Natural killer cell (primary cell): ENCODE measurements at regions not wholly inside any gene's neighbourhood (a gene's known extent, or its start where the extent isn't known, plus 50 kb on each side); places are given as distances from the start of the nearest gene placed in this dataset.

Experiments used
- ATAC-seq, 3 donors: fragments of 150-1000 bp in 2 of 3; fragments of 200-7000 bp in 1 of 3; cut with Tn5 transposase; 1 replicate in 1 of 3; 2 replicates in 2 of 3; pipeline ENCODE4 v1.10.0; 2021; ENCODE audit warnings: mild to moderate bottlenecking in 2 of 3, moderate library complexity in 2 of 3
- DNase-seq, 2 donors: peaks; one replicate each; pipeline versions ENCODE4 v3.0.0 to v3.0.0-alpha.2; 2013 to 2021; ENCODE audit warnings: mixed read lengths in 1 of 2
- H3K27ac ChIP-seq: one replicate; pipeline ENCODE4 v1.5.1; 2013; ENCODE audit warnings: mild to moderate bottlenecking, low read length
- H3K27me3 ChIP-seq: one replicate; pipeline ENCODE4 v1.6.1; 2013; ENCODE audit warnings: low read length; ENCODE audit not compliant: control insufficient read depth, insufficient read depth
- H3K36me3 ChIP-seq: one replicate; pipeline ENCODE4 v1.6.1; 2013; ENCODE audit warnings: low read length; ENCODE audit not compliant: control insufficient read depth, insufficient read depth
- H3K4me1 ChIP-seq: one replicate; pipeline ENCODE4 v1.6.1; 2013; ENCODE audit warnings: low read length; ENCODE audit not compliant: control insufficient read depth, insufficient read depth
- H3K4me3 ChIP-seq: one replicate; pipeline ENCODE4 v1.5.1; 2013; ENCODE audit warnings: low read length
- H3K9me3 ChIP-seq: one replicate; pipeline ENCODE4 v1.6.1; 2013; ENCODE audit warnings: low read length; ENCODE audit not compliant: control insufficient read depth, insufficient read depth
- H3K27ac Mint-ChIP-seq, 2 donors: one replicate each; pipeline ENCODE4 v1.8.0; 2022; ENCODE audit warnings: mild to moderate bottlenecking in 2 of 2, mixed read lengths in 2 of 2, moderate library complexity in 1 of 2
- H3K27me3 Mint-ChIP-seq, 2 donors: one replicate each; pipeline ENCODE4 v1.8.0; 2022; ENCODE audit warnings: low read depth in 2 of 2, mixed read lengths in 2 of 2
- H3K36me3 Mint-ChIP-seq: one replicate; pipeline ENCODE4 v1.8.0; 2022; ENCODE audit warnings: mixed read lengths
- H3K4me1 Mint-ChIP-seq, 2 donors: one replicate each; pipeline ENCODE4 v1.8.0; 2022; ENCODE audit warnings: mixed read lengths in 2 of 2
- H3K4me3 Mint-ChIP-seq: one replicate; pipeline ENCODE4 v1.8.0; 2022; ENCODE audit warnings: mild to moderate bottlenecking, moderate library complexity, mixed read lengths
- H3K9me3 Mint-ChIP-seq, 2 donors: one replicate each; pipeline ENCODE4 v1.8.0; 2022; ENCODE audit warnings: mixed read lengths in 2 of 2
- CTCF ChIP-seq: fragments of 200-600 bp; IDR thresholded peaks from one replicate; pipeline ENCODE4 v1.8.0; 2022; ENCODE audit warnings: antibody characterized with exemption
- WGBS: methylation state at CpG from one replicate; pipeline ENCODE4 v1.1.7; 2013; ENCODE audit warnings: missing lambda C conversion rate; ENCODE audit not compliant: insufficient coverage; 5-methylcytosine and 5-hydroxymethylcytosine counted together
- intact Hi-C: fragments of 100-400 bp; cut with micrococcal nuclease; formaldehyde crosslinking; loops from one replicate; pipeline ENCODE4 v1.14.2; 2022

- Mint-ChIP-seq H3K27me3 (peaks cover 16 to 32% of the 10 kb centered on the region in 2 donors), H3K4me3 (no peak overlapping the region), H3K9me3 (no peaks in the 10 kb centered on the region), H3K27ac (no peak overlapping the region), H3K4me1 (peaks cover 15 to 19% of the 10 kb centered on the region in 2 donors), H3K36me3 (no peaks in the 10 kb centered on the region)
- WGBS: 77% methylated on average over 11 of the region's 11 CpGs
- intact Hi-C loops: no loop called here
- DNase-seq (no peak), ATAC-seq (no peak)
- H3K4me1 ChIP-seq: peaks cover 6% of the 10 kb centered on the region
- H3K27ac ChIP-seq: no peak overlapping the region
- H3K4me3 ChIP-seq: no peak overlapping the region
- H3K36me3 ChIP-seq: no peaks in the 10 kb centered on the region
- peaks cover 3% of the 10 kb centered on the region for H3K27me3 ChIP-seq
- no peak for TF ChIP-seq CTCF
- H3K9me3 ChIP-seq: no peaks in the 10 kb centered on the region
Observed at GRCh38 chr9:86718388-86719049, 228.8 kb downstream of the GAS1 start.

GRCh38 chr9:86716326-86716922 lies 230.9 kb downstream of the GAS1 start:
- H3K27ac ChIP-seq: no peak overlapping the region
- H3K27me3 ChIP-seq: peaks cover 3% of the 10 kb centered on the region
- no peaks in the 10 kb centered on the region for H3K9me3 Mint-ChIP-seq
- no peak for ATAC-seq
- no peaks in the 10 kb centered on the region for H3K9me3 ChIP-seq
- no peak for DNase-seq
- no peak for TF ChIP-seq CTCF
- WGBS: 90% methylated on average over 4 of the region's 4 CpGs
- H3K4me1 ChIP-seq: no peaks in the 10 kb centered on the region
- peaks cover under 1 to 1% of the 10 kb centered on the region in 2 donors for H3K4me1 Mint-ChIP-seq
- intact Hi-C loops: no loop called here
- no peak overlapping the region for H3K4me3 ChIP-seq
- H3K27ac Mint-ChIP-seq: no peak overlapping the region
- no peak overlapping the region for H3K4me3 Mint-ChIP-seq
- peaks cover 13 to 33% of the 10 kb centered on the region in 2 donors for H3K27me3 Mint-ChIP-seq
- no peaks in the 10 kb centered on the region for H3K36me3 ChIP-seq
- H3K36me3 Mint-ChIP-seq: no peaks in the 10 kb centered on the region

- DNase-seq (no peak), ATAC-seq (no peak)
- no peaks in the 10 kb centered on the region for H3K36me3 ChIP-seq
- TF ChIP-seq CTCF: no peak
- Mint-ChIP-seq H3K27ac (no peak overlapping the region), H3K9me3 (no peaks in the 10 kb centered on the region), H3K36me3 (no peaks in the 10 kb centered on the region), H3K4me3 (no peak overlapping the region), H3K4me1 (no peaks in the 10 kb centered on the region), H3K27me3 (peaks cover 13 to 33% of the 10 kb centered on the region in 2 donors)
- H3K27me3 ChIP-seq: peaks cover 3% of the 10 kb centered on the region
- 90% methylated on average over 4 of the region's 4 CpGs for WGBS
- H3K27ac ChIP-seq: no peak overlapping the region
- H3K9me3 ChIP-seq: no peaks in the 10 kb centered on the region
- H3K4me3 ChIP-seq: no peak overlapping the region
- intact Hi-C loops: no loop called here
- H3K4me1 ChIP-seq: no peaks in the 10 kb centered on the region
Observed at GRCh38 chr9:86714999-86715398, 232.3 kb downstream of the GAS1 start.

- no peak overlapping the region for H3K4me3 ChIP-seq
- Mint-ChIP-seq H3K4me1 (no peaks in the 10 kb centered on the region), H3K9me3 (no peaks in the 10 kb centered on the region), H3K27ac (no peak overlapping the region), H3K4me3 (no peak overlapping the region), H3K36me3 (no peaks in the 10 kb centered on the region), H3K27me3 (peaks cover 13 to 32% of the 10 kb centered on the region in 2 donors)
- no CpG with 5 or more reads among the region's 1 CpG for WGBS
- H3K27me3 ChIP-seq: peaks cover 3% of the 10 kb centered on the region
- H3K27ac ChIP-seq: no peak overlapping the region
- intact Hi-C loops: no loop called here
- no peaks in the 10 kb centered on the region for H3K36me3 ChIP-seq
- DNase-seq (no peak), ATAC-seq (no peak)
- TF ChIP-seq CTCF: no peak
- H3K4me1 ChIP-seq: no peaks in the 10 kb centered on the region
- no peaks in the 10 kb centered on the region for H3K9me3 ChIP-seq
Observed at GRCh38 chr9:86713970-86714369, 233.3 kb downstream of the GAS1 start.
